Activated naive CD8-positive, alpha-beta T cell (primary cell): ENCODE measurements at regions not wholly inside any gene's neighbourhood (a gene's known extent, or its start where the extent isn't known, plus 50 kb on each side); places are given as distances from the start of the nearest gene placed in this dataset.

Experiments used
- H3K27ac Mint-ChIP-seq: one replicate; pipeline ENCODE4 v1.8.0; 2021; ENCODE audit warnings: mixed read lengths
- H3K27me3 Mint-ChIP-seq: one replicate; pipeline ENCODE4 v1.8.0; 2021; ENCODE audit warnings: mixed read lengths
- H3K36me3 Mint-ChIP-seq: one replicate; pipeline ENCODE4 v1.8.0; 2021; ENCODE audit warnings: mixed read lengths
- H3K4me1 Mint-ChIP-seq: one replicate; pipeline ENCODE4 v1.8.0; 2021; ENCODE audit warnings: low read depth, mixed read lengths
- H3K4me3 Mint-ChIP-seq: one replicate; pipeline ENCODE4 v1.8.0; 2021; ENCODE audit warnings: mild to moderate bottlenecking, mixed read lengths
- H3K9me3 Mint-ChIP-seq: one replicate; pipeline ENCODE4 v1.8.0; 2021; ENCODE audit warnings: low read depth, mixed read lengths

GRCh38 chr4:22962295-22962694, 269.6 kb downstream of the GBA3 start:
- Mint-ChIP-seq H3K4me1 (no peaks in the 10 kb centered on the region), H3K27ac (no peak overlapping the region), H3K9me3 (peaks cover 5% of the 10 kb centered on the region), H3K4me3 (no peak overlapping the region), H3K36me3 (no peaks in the 10 kb centered on the region), H3K27me3 (no peaks in the 10 kb centered on the region)

GRCh38 chr4:22959483-22959882, 266.7 kb downstream of the GBA3 start:
- H3K9me3 Mint-ChIP-seq: peaks cover 5% of the 10 kb centered on the region
- no peaks in the 10 kb centered on the region for H3K27me3 Mint-ChIP-seq
- H3K4me1 Mint-ChIP-seq: no peaks in the 10 kb centered on the region
- no peak overlapping the region for H3K27ac Mint-ChIP-seq
- H3K4me3 Mint-ChIP-seq: no peak overlapping the region
- H3K36me3 Mint-ChIP-seq: no peaks in the 10 kb centered on the region

GRCh38 chr4:22957774-22958309, 265.1 kb downstream of the GBA3 start:
- no peak overlapping the region for H3K27ac Mint-ChIP-seq
- peaks cover 5% of the 10 kb centered on the region for H3K9me3 Mint-ChIP-seq
- H3K4me3 Mint-ChIP-seq: no peak overlapping the region
- H3K4me1 Mint-ChIP-seq: no peaks in the 10 kb centered on the region
- H3K27me3 Mint-ChIP-seq: no peaks in the 10 kb centered on the region
- no peaks in the 10 kb centered on the region for H3K36me3 Mint-ChIP-seq

GRCh38 chr4:22949161-22949855, 256.6 kb downstream of the GBA3 start:
- H3K27me3 Mint-ChIP-seq: no peaks in the 10 kb centered on the region
- H3K4me1 Mint-ChIP-seq: no peaks in the 10 kb centered on the region
- no peak overlapping the region for H3K4me3 Mint-ChIP-seq
- H3K9me3 Mint-ChIP-seq: no peaks in the 10 kb centered on the region
- H3K27ac Mint-ChIP-seq: no peak overlapping the region
- no peaks in the 10 kb centered on the region for H3K36me3 Mint-ChIP-seq

GRCh38 chr4:22947851-22948250, 255.1 kb downstream of the GBA3 start:
- Mint-ChIP-seq H3K4me3 (no peak overlapping the region), H3K36me3 (no peaks in the 10 kb centered on the region), H3K27me3 (no peaks in the 10 kb centered on the region), H3K27ac (no peak overlapping the region), H3K4me1 (no peaks in the 10 kb centered on the region), H3K9me3 (no peaks in the 10 kb centered on the region)

- Mint-ChIP-seq H3K9me3 (no peaks in the 10 kb centered on the region), H3K27me3 (no peaks in the 10 kb centered on the region), H3K4me1 (no peaks in the 10 kb centered on the region), H3K27ac (no peak overlapping the region), H3K4me3 (no peak overlapping the region), H3K36me3 (no peaks in the 10 kb centered on the region)
These were observed 250.3 kb downstream of the GBA3 start for GRCh38 chr4:22942920-22943559.

- Mint-ChIP-seq H3K9me3 (no peaks in the 10 kb centered on the region), H3K27ac (no peak overlapping the region), H3K27me3 (no peaks in the 10 kb centered on the region), H3K36me3 (no peaks in the 10 kb centered on the region), H3K4me1 (no peaks in the 10 kb centered on the region), H3K4me3 (no peak overlapping the region)
These were observed 249.1 kb downstream of the GBA3 start for GRCh38 chr4:22941688-22942375.

- H3K4me3 Mint-ChIP-seq: no peak overlapping the region
- H3K4me1 Mint-ChIP-seq: no peaks in the 10 kb centered on the region
- H3K27me3 Mint-ChIP-seq: peaks cover 2% of the 10 kb centered on the region
These were observed 239.6 kb downstream of the GBA3 start for GRCh38 chr4:22932326-22932725.

GRCh38 chr4:22922426-22922825, 229.7 kb downstream of the GBA3 start:
- Mint-ChIP-seq H3K4me3 (no peak overlapping the region), H3K27me3 (peaks cover 1% of the 10 kb centered on the region), H3K4me1 (no peaks in the 10 kb centered on the region), H3K27ac (no peak overlapping the region), H3K9me3 (peaks cover 7% of the 10 kb centered on the region), H3K36me3 (no peaks in the 10 kb centered on the region)

More at GRCh38 chr4:22932326-22932725, 239.6 kb downstream of the GBA3 start:
- Mint-ChIP-seq H3K27ac (no peak overlapping the region), H3K36me3 (no peaks in the 10 kb centered on the region), H3K9me3 (peaks cover 3% of the 10 kb centered on the region)

- H3K4me3 Mint-ChIP-seq: no peak overlapping the region
- H3K9me3 Mint-ChIP-seq: peaks cover 7% of the 10 kb centered on the region
- peaks cover 2% of the 10 kb centered on the region for H3K27me3 Mint-ChIP-seq
- H3K4me1 Mint-ChIP-seq: no peaks in the 10 kb centered on the region
- no peak overlapping the region for H3K27ac Mint-ChIP-seq
- no peaks in the 10 kb centered on the region for H3K36me3 Mint-ChIP-seq
These were observed 229.2 kb downstream of the GBA3 start for GRCh38 chr4:22921936-22922335.

GRCh38 chr4:22911285-22911684, 218.5 kb downstream of the GBA3 start:
- Mint-ChIP-seq H3K4me3 (no peak overlapping the region), H3K9me3 (no peaks in the 10 kb centered on the region), H3K36me3 (no peaks in the 10 kb centered on the region), H3K27ac (no peak overlapping the region), H3K27me3 (peaks cover 2% of the 10 kb centered on the region), H3K4me1 (no peaks in the 10 kb centered on the region)

- no peaks in the 10 kb centered on the region for H3K36me3 Mint-ChIP-seq
- H3K27me3 Mint-ChIP-seq: peaks cover 2% of the 10 kb centered on the region
- no peak overlapping the region for H3K27ac Mint-ChIP-seq
- no peak overlapping the region for H3K4me3 Mint-ChIP-seq
- no peaks in the 10 kb centered on the region for H3K9me3 Mint-ChIP-seq
- H3K4me1 Mint-ChIP-seq: no peaks in the 10 kb centered on the region
These were observed 217.5 kb downstream of the GBA3 start for GRCh38 chr4:22910200-22910599.

GRCh38 chr4:22906045-22906444, 213.3 kb downstream of the GBA3 start:
- no peaks in the 10 kb centered on the region for H3K9me3 Mint-ChIP-seq
- no peak overlapping the region for H3K4me3 Mint-ChIP-seq
- H3K4me1 Mint-ChIP-seq: no peaks in the 10 kb centered on the region
- H3K27me3 Mint-ChIP-seq: no peaks in the 10 kb centered on the region
- H3K27ac Mint-ChIP-seq: no peak overlapping the region
- H3K36me3 Mint-ChIP-seq: no peaks in the 10 kb centered on the region

GRCh38 chr4:22903913-22904312, 211.2 kb downstream of the GBA3 start:
- Mint-ChIP-seq H3K4me3 (no peak overlapping the region), H3K9me3 (no peaks in the 10 kb centered on the region), H3K4me1 (no peaks in the 10 kb centered on the region), H3K27me3 (no peaks in the 10 kb centered on the region), H3K27ac (no peak overlapping the region), H3K36me3 (no peaks in the 10 kb centered on the region)

- peaks cover 6% of the 10 kb centered on the region for H3K27me3 Mint-ChIP-seq
- H3K4me1 Mint-ChIP-seq: no peaks in the 10 kb centered on the region
- no peaks in the 10 kb centered on the region for H3K9me3 Mint-ChIP-seq
- no peaks in the 10 kb centered on the region for H3K36me3 Mint-ChIP-seq
- no peak overlapping the region for H3K4me3 Mint-ChIP-seq
- no peak overlapping the region for H3K27ac Mint-ChIP-seq
These were observed 208.9 kb downstream of the GBA3 start for GRCh38 chr4:22901631-22902030.
